MG63 (cell line): ENCODE measurements at regions not wholly inside any gene's neighbourhood (a gene's known extent, or its start where the extent isn't known, plus 50 kb on each side); places are given as distances from the start of the nearest gene placed in this dataset.
"Not testable (repeated sequence)": the region's sequence is repeated elsewhere in the genome, so short reads cannot be mapped to it uniquely, and the experiment has no call there.

Experiments used
- DNase-seq: peaks from one replicate; pipeline ENCODE4 v3.0.0-alpha.2; 2020
- H3K27me3 ChIP-seq: fragments of 250-450 bp; sonication (Bioruptor Pico); 2 replicates; pipeline ENCODE4 v1.5.1; 2020; ENCODE audit warnings: mild to moderate bottlenecking, moderate library complexity
- H3K36me3 ChIP-seq: fragments of 250-450 bp; sonication (Bioruptor Pico); 2 replicates; pipeline ENCODE4 v1.5.1; 2020; ENCODE audit warnings: mild to moderate bottlenecking, moderate library complexity
- H3K4me3 ChIP-seq: fragments of 250-450 bp; sonication (Bioruptor Pico); 2 replicates; pipeline ENCODE4 v1.5.1; 2020; ENCODE audit warnings: mild to moderate bottlenecking, moderate library complexity
- H3K9me3 ChIP-seq: fragments of 250-450 bp; sonication (Bioruptor Pico); 2 replicates; pipeline ENCODE4 v1.5.1; 2020; ENCODE audit warnings: mild to moderate bottlenecking, moderate library complexity

DNA sequence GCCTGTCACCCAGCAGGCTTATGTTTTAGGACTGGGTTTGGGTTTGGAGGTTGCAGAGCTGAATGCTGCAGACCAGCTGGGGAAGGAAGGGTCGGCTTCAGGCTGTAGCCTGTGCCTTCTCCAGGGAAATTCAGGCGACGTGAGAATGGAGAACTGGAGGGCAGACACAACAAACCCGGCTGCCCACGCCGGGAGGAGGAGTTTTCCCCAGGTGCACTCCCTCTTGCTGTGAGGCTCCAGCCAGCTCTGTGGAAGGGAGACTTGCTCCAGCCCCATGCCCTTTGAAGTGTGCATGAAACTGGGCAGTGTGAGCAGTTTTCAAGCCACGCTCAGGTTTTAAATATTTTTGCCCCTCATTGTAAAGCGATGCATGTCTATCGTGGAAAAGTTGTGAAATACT, 279.1 kb downstream of the CCSER2 start:
- Histone ChIP-seq H3K27me3 (no peaks in the 10 kb centered on the region), H3K36me3 (no peaks in the 10 kb centered on the region), H3K9me3 (no peaks in the 10 kb centered on the region), H3K4me3 (no peak overlapping the region)
- no peak for DNase-seq

DNA sequence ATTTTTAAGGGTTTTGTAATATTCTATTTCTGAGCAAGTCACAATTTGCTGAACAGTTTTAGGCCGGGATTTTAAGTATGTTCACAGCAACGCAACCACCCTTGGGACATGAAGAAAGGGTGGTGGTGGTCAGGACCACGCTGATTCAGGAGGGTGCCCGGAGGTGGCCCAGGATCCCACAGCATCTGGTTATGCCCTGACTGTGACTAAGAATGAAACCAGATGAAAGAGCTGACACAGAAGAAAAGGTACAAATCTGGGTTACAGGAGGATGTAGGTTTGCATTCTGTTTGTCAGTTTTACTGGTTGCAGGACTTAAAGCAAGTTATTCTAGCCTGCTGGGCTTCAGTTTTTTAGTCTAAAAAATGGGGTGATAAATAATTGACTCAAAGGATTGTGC, 279.7 kb downstream of the CCSER2 start:
- no peak overlapping the region for H3K4me3 ChIP-seq
- no peaks in the 10 kb centered on the region for H3K36me3 ChIP-seq
- H3K27me3 ChIP-seq = no peaks in the 10 kb centered on the region
- no peaks in the 10 kb centered on the region for H3K9me3 ChIP-seq
- no peak for DNase-seq

DNA sequence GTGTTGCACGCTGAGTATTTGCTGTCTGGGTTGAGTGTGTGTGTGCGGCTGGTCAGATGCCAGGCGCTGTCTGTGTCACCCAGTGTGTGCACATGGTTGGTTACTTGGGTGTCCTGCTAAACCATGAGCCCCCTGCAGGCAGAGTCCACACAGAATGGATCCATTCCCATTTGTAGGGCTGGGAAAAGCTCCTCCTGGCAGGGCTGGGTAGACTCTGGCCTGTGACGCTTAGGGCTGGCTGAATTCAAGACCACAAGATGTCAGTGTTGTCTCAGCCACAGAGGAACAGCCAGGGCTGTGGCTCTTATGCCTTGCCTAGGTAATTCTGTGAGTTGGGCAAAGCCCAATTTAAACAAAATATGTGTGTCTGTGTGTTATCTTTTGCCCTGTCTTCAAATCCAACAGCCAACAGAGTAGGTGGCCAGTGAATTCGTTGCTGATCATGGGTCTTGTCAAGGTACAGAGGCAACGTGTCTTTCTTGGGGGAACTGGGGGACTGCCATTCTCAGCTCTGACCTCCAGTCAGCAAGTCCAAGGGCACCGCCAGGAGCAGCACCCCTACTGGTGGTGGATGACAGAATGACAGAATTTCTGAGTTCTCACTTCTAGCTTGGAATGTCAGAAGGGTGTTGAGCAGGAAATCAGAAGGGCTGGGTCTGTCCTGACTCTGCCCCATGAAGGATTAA, 285.1 kb downstream of the CCSER2 start:
- DNase-seq = peak; percentile 13
- Histone ChIP-seq H3K9me3 (no peaks in the 10 kb centered on the region), H3K27me3 (no peaks in the 10 kb centered on the region), H3K36me3 (no peaks in the 10 kb centered on the region), H3K4me3 (no peak overlapping the region)

DNA sequence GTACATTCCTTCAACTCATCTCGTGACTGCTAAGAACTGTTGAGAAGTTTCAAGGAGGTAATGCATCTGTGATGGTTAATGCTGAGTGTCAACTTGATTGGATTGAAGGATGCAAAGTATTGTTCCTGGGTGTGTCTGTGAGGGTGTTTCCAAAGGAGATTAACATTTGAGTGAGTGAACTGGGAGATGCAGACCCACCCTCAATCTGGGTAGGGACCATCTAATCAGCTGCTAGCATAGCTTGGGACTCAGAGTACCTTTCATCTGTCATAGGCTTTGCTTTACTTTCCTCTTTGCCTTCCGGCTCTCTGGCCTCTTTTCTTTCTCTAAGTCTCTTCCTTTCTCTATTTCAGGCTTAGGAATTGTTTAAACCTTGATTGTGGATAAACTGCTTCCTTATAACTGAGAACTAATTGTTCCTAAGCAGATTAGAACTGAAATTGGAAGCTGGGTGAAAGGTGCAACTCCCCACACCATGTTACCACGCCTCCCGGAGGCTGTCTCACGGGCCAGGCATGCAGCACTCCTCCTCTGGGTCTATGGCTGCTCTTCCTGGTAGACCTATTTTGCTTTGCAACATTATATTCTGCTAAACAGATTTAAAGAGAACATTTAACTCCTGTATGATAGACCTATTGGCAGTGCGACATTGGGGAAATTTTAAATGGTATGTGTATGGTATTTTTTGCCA, 298.2 kb downstream of the CCSER2 start:
- no peak overlapping the region for H3K4me3 ChIP-seq
- no peaks in the 10 kb centered on the region for H3K27me3 ChIP-seq
- H3K9me3 ChIP-seq = no peaks in the 10 kb centered on the region
- DNase-seq = no peak
- no peaks in the 10 kb centered on the region for H3K36me3 ChIP-seq

DNA sequence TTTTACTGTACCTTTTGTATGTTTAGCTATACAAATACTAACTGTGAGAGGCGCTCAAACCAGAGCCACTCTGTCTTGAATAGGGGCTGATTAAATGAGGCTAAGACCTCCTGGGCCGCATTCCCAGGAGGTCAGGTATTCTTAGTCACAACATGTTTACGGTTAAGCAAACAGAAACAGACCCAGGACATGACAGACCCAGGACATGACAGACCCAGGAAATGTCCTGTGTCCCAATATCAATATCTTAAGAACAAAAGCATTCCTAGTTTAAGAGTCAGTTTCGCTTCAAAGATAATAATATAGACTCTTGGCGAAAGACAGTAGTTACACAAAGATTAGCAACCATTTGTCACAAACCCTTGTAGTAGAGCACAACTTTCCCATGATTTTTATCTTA, 304.5 kb downstream of the CCSER2 start:
- no peak for DNase-seq

DNA sequence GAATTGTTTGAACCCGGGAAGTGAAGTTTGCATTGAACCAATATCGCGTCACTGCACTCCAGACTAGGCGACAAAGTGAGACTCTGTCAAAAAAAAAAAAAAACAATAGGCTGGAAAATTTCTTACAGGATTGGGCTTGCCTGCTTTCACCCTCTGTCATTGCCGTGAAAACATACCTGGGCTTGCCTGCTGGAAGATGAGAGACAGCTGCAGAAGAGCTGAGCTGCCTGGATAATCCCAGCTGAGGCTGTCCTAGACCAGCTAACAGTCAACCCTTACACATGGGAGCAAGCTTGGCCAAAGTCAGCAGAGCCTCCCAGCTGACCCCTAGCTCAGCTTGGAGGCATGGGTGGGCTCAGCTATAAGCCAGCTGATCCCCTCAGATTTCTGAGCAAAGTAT, 306.2 kb downstream of the CCSER2 start:
- Histone ChIP-seq H3K36me3 (no peaks in the 10 kb centered on the region), H3K9me3 (no peaks in the 10 kb centered on the region), H3K4me3 (no peak overlapping the region), H3K27me3 (no peaks in the 10 kb centered on the region)
- DNase-seq = no peak

More for the DNA sequence above, 304.5 kb downstream of the CCSER2 start:
- H3K4me3 ChIP-seq = no peak overlapping the region
- H3K36me3 ChIP-seq = no peaks in the 10 kb centered on the region
- H3K9me3 ChIP-seq = no peaks in the 10 kb centered on the region
- H3K27me3 ChIP-seq = no peaks in the 10 kb centered on the region

DNA sequence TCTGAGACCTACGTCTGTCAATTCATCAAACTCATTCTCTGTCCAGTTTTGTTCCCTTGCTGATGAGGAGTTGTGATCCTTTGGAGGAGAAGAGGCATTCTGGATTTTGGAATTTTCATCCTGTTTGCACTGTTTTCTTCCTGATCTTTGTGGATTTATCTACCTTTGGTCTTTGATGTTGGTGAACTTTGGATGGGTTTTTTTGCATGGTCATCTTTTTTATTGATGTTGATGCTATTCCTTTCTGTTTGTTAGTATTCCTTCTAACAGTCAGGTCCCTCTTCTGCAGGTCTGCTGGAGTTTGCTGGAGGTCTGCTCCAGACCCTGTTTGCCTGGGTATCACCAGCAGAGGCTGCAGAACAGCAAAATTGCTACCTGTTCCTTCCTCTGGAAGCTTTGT, 322.2 kb downstream of the CCSER2 start:
- not testable (repeated sequence) for H3K36me3 ChIP-seq, H3K4me3 ChIP-seq, H3K27me3 ChIP-seq, DNase-seq, H3K9me3 ChIP-seq

DNA sequence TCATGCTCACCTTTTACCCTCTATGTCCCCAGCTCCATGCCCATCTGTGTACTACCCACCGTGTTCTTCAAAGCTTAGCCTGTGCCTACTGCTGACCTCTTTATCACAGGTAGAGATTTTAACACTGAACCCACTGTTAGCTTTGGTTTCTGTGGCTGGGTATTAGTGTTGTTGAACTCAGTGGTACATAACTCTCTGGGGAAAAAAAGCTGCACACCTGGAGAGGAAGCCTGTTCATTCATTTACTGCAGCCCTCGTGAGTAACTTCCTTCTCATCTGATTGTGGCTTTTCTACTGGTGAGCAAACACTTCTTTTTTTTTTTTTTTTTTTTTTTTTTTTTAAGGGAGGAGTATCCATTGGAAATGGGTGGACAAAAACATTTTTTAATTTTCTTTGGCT, 326.3 kb downstream of the CCSER2 start:
- Histone ChIP-seq H3K36me3 (no peaks in the 10 kb centered on the region), H3K4me3 (no peak overlapping the region), H3K9me3 (no peaks in the 10 kb centered on the region), H3K27me3 (no peaks in the 10 kb centered on the region)
- no peak for DNase-seq

DNA sequence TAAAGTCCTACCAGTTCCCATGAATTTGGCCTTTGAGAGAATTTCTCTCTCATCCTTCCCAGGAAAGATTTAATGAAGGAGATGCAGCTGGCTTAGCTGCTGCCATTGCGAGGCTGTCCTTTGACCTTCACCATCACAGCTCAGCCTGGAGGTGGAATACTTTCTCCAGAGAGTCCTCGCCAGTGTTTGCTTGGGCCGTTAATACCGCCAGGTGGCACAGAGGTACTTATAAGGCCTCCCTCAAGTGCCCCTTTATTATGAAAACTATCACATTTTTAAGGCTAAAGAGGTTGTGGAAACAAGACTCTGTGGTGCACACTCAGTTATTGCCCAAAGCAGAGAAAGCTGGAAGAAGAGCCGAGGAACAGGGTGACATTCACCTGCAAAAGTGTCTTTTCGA, 330.6 kb downstream of the CCSER2 start:
- H3K36me3 ChIP-seq = no peaks in the 10 kb centered on the region
- DNase-seq = no peak
- no peaks in the 10 kb centered on the region for H3K9me3 ChIP-seq
- H3K4me3 ChIP-seq = no peak overlapping the region
- H3K27me3 ChIP-seq = no peaks in the 10 kb centered on the region

DNA sequence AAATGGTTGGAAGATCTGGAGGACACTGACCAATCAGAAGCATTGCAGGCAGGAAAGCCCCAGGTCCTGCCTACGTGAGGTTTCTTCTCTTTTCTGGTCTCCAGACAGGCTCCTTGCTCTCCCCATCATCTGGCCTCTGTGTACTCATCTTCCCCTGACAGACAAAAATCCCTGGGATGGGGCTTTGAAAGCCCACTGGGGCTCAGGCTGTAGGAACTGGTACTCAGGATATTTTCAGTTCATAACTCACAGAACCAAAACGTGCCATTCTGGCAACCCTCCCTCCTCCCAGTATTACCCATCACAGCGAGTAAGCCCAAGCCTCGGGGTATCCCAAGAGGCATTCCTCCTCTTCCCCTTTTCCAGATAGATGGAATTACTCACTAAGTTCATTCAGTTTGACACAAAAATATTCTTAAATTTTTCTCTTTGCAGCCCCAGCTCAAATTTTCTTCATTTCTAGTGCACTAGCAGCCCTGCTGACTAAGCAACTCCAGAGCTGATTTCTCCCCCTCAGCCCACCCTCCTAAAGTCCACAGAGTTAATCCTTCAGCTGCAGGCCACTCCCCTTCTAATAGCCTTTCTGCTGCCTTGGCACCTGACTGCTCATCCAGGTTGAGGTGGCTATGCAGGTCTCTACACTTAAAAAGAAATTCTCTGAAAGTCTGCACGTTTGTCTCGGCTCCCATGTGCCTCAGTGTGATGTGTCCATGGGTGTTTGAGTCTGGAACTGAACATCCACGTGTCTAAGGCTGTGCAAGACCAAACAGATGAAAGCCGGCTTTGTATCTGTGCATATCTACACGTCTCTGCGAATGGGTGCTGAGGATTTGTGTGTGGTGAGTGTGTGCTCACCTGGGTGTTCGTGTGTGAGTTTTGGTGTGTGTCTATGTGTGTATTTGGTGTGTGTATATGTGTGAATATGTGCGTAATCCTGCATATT, 331.4 kb downstream of the CCSER2 start:
- no peak overlapping the region for H3K4me3 ChIP-seq

DNA sequence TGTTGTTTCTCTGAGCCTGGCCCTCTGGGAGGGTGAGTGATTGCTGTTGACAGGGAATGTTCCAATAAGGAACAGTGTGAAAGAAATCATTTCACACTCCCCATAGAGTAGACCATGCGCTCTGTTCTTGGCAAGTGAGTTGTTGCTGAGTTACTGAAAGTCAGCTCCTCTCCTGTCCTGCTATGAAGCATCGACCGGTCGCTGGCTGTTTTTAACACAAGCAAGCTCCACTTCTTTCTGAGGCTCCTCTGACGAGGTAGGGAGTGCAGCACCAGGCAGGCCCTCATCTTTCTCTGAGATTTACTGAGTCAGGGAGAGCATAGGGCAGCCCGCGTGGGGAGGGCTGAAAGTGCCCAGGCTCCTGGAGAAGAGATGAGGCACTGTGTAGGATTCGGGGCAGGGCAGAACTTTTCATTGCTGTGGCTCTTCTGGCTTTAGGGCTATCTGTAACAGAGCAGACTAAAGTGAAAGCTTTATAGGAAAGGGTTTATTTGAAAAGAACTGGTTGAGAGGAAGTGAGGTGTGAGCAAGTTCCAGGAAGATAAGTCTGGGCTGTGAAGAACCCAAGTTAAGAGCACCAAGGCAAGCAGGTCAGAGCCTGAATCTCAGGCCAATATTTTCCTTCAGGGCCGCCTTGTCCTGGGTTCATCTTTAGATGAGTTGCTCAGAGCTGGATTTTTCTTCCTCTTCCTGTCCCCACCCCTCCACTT, 332.2 kb downstream of the CCSER2 start:
- Histone ChIP-seq H3K36me3 (no peaks in the 10 kb centered on the region), H3K9me3 (no peaks in the 10 kb centered on the region), H3K27me3 (no peaks in the 10 kb centered on the region), H3K4me3 (no peak overlapping the region)
- no peak for DNase-seq

More for the DNA sequence above, 331.4 kb downstream of the CCSER2 start:
- Histone ChIP-seq H3K9me3 (no peaks in the 10 kb centered on the region), H3K27me3 (no peaks in the 10 kb centered on the region), H3K36me3 (no peaks in the 10 kb centered on the region)
- DNase-seq = no peak

DNA sequence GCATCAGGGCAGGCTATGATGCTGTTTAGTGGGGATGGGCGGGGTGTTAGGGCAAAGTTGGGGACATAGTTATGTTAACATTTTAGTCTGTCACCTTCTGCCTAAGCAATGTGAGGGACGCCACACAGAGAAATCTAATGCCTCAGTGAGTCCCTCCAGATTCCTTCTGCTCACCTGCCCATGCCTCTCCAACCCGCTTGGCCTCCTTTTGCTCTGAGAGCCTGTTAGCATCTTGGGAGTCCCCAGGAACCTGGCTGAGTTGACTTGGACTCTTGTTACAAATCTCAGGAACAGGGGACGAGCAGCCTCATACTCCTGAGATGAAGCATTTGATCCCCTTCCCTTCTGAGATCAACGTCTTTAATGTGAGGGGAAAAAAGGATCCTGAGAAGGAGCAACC, 336.8 kb downstream of the CCSER2 start:
- no peaks in the 10 kb centered on the region for H3K27me3 ChIP-seq
- no peaks in the 10 kb centered on the region for H3K36me3 ChIP-seq
- H3K9me3 ChIP-seq = no peaks in the 10 kb centered on the region
- no peak overlapping the region for H3K4me3 ChIP-seq
- DNase-seq = no peak

DNA sequence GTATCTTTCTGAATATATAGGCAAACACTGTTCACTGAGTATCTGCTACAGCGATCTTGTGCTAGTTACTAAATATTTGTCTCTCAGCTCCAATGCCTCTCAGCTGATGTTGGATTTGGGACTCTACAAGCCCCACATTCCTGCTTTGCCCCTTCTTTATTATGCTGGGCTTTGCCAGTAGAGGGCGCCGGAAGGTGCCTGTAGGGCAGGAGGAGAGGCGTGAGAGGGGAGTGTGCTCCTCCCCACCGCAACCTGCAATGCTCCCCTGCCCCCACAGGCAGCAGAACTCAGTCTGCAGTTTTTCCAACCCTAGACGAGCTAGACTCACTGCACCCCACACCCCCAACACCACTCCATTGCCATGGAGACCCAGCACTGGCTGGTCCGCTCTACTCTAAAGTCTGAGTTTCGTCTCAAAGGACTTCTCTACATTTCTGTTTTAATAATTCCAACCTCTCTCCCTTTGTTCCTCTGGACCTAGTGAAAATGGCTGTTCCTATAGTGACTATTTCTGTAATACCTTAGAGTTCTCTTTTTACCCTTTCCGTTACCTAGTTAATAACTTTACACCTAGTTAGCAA, 337.6 kb downstream of the CCSER2 start:
- H3K4me3 ChIP-seq = no peak overlapping the region
- H3K9me3 ChIP-seq = no peaks in the 10 kb centered on the region
- peak; percentile 7 for DNase-seq
- no peaks in the 10 kb centered on the region for H3K36me3 ChIP-seq
- H3K27me3 ChIP-seq = no peaks in the 10 kb centered on the region

DNA sequence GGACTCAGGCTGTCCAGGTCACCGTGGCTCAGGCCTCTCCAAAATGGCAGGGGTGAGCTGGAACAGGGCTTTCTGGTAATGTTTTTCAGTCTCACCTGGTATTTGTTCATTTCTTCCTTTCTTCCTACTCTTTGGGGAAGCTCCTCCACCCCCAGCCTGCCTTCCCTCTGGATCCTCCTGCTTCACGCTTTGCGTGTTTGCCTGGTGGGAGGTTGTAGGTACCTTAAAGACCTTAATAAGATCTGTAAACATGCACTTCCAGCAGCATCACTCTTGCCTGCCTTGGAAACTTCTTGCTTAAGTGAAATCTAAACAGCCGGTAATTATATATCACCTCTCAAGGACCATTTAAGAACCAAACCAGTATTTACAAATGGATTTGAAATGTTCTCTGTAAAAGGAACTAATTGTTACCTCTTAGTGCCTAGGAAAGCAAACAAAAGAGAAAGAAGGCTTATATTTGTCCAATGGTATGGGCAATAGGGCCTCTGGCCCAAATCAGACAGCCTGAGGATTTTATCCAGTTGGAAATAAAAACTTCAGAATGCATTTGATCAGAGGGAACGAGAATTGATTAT, 339.9 kb downstream of the CCSER2 start:
- H3K36me3 ChIP-seq = no peaks in the 10 kb centered on the region
- H3K4me3 ChIP-seq = no peak overlapping the region
- no peaks in the 10 kb centered on the region for H3K9me3 ChIP-seq
- no peaks in the 10 kb centered on the region for H3K27me3 ChIP-seq
- no peak for DNase-seq

DNA sequence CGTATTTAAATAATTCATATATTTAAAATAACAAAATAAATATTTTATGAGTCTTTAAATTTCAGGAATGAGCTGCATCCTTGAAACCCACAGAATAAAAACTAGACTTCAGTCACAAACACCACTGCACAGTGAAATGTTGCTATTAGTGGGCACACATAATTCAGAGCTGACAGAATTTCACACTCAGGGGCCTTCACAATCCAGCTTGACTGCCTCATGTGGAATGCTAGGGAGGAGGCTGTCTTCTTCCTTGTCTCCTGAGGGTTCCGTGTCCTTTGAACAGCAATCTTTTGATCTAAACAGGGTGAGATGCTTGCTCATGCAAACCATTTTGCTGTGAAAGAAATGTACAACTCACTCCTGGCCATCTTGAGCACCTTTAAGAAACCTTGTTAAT, 346.7 kb downstream of the CCSER2 start:
- no peak for DNase-seq
- Histone ChIP-seq H3K36me3 (no peaks in the 10 kb centered on the region), H3K4me3 (no peak overlapping the region), H3K27me3 (peaks cover 4% of the 10 kb centered on the region; the same call in 1 of the 2 replicates), H3K9me3 (no peaks in the 10 kb centered on the region)

DNA sequence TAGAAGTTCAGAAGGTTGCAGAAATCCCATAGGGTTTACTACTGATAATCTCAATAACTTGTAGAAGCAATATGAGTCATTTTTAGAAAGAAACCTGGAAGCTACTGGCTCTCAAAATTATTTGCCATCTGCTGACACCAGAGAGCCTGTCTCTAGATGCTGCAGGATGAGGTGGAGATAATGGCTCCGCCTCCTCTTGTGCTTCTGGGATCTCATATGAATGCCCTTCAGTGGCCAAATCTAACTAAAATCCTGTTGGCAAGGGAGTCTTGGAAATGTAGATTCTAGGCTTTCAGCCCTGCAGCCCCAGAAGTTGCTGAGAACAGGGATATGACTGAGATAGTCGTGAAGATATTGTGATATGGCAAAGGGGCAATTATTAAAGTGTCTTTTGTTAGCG, 348.1 kb downstream of the CCSER2 start:
- Histone ChIP-seq H3K36me3 (no peaks in the 10 kb centered on the region), H3K9me3 (no peaks in the 10 kb centered on the region), H3K4me3 (no peak overlapping the region), H3K27me3 (peaks cover 4% of the 10 kb centered on the region; the same call in 1 of the 2 replicates)
- DNase-seq = no peak
